ENCODE measurements at regions not wholly inside any gene's neighbourhood (a gene's known extent, or its start where the extent isn't known, plus 50 kb on each side); places are given as distances from the start of the nearest gene placed in this dataset.

DNA sequence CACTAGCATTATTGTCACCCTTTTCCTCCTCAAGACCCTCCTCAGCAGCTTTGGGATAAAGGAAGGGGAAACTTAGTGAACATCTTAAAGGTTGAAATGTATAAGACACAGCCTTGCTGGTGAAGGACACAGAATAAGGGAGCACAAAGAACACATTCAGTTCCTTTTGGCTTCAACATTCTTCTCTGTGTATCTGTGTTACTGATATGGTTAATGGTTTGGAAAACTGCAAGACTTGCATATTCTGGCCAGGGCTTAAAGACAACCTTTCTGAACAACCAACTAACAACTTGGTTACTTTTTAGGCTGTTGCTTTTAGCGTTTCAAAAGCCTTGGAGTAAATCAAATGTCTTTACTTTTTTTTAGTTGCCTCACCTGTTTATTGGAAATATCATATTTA lies 680.5 kb downstream of the MECOM start:
- no peak for DNase-seq (ENCODE audit: low read depth)
- H3K4me3 ChIP-seq (ENCODE audit: low read depth, low read length): no peak overlapping the region
- TF ChIP-seq, protein P1, sequence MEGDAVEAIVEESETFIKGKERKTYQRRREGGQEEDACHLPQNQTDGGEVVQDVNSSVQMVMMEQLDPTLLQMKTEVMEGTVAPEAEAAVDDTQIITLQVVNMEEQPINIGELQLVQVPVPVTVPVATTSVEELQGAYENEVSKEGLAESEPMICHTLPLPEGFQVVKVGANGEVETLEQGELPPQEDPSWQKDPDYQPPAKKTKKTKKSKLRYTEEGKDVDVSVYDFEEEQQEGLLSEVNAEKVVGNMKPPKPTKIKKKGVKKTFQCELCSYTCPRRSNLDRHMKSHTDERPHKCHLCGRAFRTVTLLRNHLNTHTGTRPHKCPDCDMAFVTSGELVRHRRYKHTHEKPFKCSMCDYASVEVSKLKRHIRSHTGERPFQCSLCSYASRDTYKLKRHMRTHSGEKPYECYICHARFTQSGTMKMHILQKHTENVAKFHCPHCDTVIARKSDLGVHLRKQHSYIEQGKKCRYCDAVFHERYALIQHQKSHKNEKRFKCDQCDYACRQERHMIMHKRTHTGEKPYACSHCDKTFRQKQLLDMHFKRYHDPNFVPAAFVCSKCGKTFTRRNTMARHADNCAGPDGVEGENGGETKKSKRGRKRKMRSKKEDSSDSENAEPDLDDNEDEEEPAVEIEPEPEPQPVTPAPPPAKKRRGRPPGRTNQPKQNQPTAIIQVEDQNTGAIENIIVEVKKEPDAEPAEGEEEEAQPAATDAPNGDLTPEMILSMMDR (IDR thresholded peaks at IDR 0.05; ENCODE audit: control insufficient read depth, extremely low read depth, insufficient read depth): no peak

DNA sequence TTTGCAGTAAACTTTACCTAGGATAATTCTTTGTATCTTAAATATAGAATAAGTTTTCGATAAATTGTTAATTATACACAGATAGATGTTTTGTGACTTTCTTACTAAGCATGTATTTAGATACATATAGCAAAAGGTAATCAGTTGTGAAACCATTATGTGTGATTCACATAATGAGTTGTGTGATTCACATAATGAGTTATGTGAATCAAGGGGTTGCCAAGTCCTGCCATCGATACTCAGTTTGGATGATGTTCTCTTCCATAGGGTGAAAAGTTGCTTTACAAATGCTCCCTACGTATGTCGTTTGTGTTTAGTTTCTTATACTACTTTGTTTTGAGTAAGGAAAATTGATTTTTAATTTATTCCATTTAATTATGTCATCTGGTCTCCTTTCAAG lies 682.1 kb downstream of the MECOM start:
- TF ChIP-seq, protein P1 (IDR thresholded peaks at IDR 0.05; ENCODE audit: control insufficient read depth, extremely low read depth, insufficient read depth): no peak
- H3K4me3 ChIP-seq (ENCODE audit: low read depth, low read length): no peak overlapping the region
- no peak for DNase-seq (ENCODE audit: low read depth)

DNA sequence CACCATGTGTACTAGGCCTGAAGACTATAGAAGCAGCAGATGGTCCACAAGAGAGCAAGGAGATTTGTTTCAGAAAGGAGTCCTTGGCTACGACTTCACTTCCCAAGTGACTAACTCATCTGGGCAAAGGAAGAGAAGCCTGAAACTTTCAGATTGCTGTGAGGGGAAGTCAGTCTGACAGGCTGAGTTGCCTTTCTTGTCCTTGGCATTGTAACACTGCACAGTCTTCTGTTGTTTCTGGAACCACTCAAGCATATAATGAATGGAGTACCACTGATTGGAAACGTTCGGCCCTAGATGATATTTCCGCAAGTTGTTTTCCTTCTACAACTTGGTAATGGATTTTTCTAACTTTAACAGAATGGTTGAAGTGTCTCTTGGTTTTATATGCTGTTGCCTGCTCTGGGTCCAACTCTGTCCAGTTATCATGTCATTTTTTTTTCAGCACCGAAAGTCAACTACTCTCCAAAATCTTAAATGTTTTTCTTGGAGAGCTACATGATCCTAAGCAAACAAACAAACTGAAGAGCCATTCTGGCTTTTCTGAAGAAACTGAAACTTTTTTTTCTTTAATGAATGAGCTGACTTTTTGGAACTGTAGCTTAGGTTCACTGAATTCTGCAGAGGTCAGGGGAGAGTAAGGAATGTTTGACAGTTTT lies 685.7 kb downstream of the MECOM start:
- TF ChIP-seq, protein P1 (IDR thresholded peaks at IDR 0.05; ENCODE audit: control insufficient read depth, extremely low read depth, insufficient read depth): no peak
- no peak for DNase-seq (ENCODE audit: low read depth)
- no peak overlapping the region for H3K4me3 ChIP-seq (ENCODE audit: low read depth, low read length)

DNA sequence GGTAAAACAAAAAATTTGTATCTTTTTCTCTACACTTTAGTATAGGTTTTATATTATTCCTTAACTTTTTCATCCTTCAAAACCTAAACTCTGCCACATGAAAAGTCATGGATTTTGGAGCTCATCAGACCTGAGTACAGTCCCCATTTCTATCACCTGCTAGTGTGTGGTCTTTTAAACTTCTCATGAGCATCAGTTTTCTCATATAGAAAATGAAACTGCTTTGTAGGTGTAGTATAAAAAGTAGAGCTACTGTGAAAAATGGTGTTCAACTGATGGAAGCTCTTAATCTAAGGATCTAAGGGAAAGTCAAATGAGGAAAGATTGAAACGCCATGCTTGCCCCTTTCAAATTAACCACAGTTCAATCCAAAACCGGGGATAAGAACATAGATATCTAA lies 686.5 kb downstream of the MECOM start:
- TF ChIP-seq, protein P1 (IDR thresholded peaks at IDR 0.05; ENCODE audit: control insufficient read depth, extremely low read depth, insufficient read depth): no peak
- no peak for DNase-seq (ENCODE audit: low read depth)
- H3K4me3 ChIP-seq (ENCODE audit: low read depth, low read length): no peak overlapping the region

DNA sequence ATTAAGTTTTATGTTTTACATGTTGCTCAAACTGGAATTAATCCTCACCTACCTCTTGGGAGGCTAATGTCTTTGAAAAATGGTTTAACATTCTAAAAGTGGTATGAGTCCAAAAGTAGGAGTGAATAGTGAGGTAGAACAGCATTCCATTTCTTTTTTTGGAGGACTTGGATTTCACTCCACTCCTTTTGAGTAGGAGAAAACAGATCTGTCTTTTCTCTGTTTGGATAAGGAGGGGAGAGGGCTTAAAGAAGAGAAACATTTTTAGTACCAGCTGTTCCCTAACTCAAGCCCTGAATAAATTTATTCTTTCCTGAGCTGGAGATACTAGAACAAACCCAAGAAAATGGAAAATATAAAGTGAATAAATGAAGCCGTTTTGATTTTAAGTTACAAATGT lies 687.9 kb downstream of the MECOM start:
- no peak for DNase-seq (ENCODE audit: low read depth)
- H3K4me3 ChIP-seq (ENCODE audit: low read depth, low read length): no peak overlapping the region
- TF ChIP-seq, protein P1 (IDR thresholded peaks at IDR 0.05; ENCODE audit: control insufficient read depth, extremely low read depth, insufficient read depth): no peak

DNA sequence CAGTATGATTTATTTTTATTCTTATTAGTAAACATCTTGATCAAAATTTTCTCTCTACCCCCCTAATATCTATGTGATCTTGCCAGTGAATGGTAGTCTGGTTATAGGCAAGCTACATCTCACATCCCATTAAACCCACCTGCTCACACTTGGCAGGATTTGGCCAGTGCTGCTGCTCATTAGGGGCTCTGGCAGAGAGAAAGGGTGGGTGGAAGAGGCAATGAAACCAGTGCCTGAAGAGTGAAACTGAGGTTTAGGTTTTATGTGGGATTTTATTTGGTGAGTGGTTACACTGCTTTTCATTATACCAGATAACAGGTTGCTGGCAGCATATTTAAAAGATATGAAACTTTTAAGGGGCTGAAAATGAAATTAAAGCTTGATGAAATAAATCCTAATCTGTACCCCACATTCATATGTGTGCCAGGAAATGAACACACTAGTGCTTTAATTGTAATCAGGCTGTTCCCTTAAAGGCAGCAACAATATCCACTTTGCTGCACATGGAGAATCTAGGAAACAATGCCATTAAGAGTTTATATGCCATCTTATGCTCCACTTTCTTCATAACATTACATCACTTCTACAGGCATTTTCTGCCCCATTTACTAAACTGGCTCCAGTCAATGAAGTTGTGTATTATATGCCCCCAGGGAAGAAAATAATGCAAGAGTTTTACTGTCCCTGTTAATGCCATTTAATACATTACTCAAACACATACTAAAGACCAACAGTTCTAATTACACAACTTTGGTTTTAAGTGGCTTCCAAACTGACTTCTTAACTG lies 688.7 kb downstream of the MECOM start:
- DNase-seq (ENCODE audit: low read depth): no peak

More for the DNA sequence above, 688.7 kb downstream of the MECOM start:
- TF ChIP-seq, protein P1 (IDR thresholded peaks at IDR 0.05; ENCODE audit: control insufficient read depth, extremely low read depth, insufficient read depth): no peak
- H3K4me3 ChIP-seq (ENCODE audit: low read depth, low read length): no peak overlapping the region
